ENCODE measurements at regions not wholly inside any gene's neighbourhood (a gene's known extent, or its start where the extent isn't known, plus 50 kb on each side); places are given as distances from the start of the nearest gene placed in this dataset.

- ATAC-seq: no peak
Measured at GRCh38 chr19:30923621-30924020, 425.6 kb downstream of the TSHZ3 start.

GRCh38 chr19:30923096-30923495 is 426.1 kb downstream of the TSHZ3 start:
- no peak overlapping the region for H3K27ac Mint-ChIP-seq
- H3K36me3 Mint-ChIP-seq: peaks cover 0 to 7% of the 10 kb centered on the region in 2 donors
- peaks cover 0 to 7% of the 10 kb centered on the region in 2 donors for H3K9me3 Mint-ChIP-seq

More at GRCh38 chr19:30923621-30924020, 425.6 kb downstream of the TSHZ3 start:
- Mint-ChIP-seq H3K27ac (no peak overlapping the region), H3K9me3 (peaks cover 0 to 7% of the 10 kb centered on the region in 2 donors), H3K36me3 (peaks cover 0 to 7% of the 10 kb centered on the region in 2 donors)
- no peak for DNase-seq (ENCODE audit: low spot score in 2 of 2)

GRCh38 chr19:30920222-30920621 is 429.0 kb downstream of the TSHZ3 start:
- H3K9me3 Mint-ChIP-seq: no peaks in the 10 kb centered on the region
- no peaks in the 10 kb centered on the region for H3K36me3 Mint-ChIP-seq
- no peak for ATAC-seq
- DNase-seq (ENCODE audit: low spot score in 2 of 2): no peak
- H3K27ac Mint-ChIP-seq: no peak overlapping the region

More at GRCh38 chr19:30923096-30923495, 426.1 kb downstream of the TSHZ3 start:
- no peak for DNase-seq (ENCODE audit: low spot score in 2 of 2)
- ATAC-seq: no peak

GRCh38 chr19:30919737-30920136 is 429.5 kb downstream of the TSHZ3 start:
- DNase-seq (ENCODE audit: low spot score in 2 of 2) (no peak), ATAC-seq (no peak)
- Mint-ChIP-seq H3K36me3 (no peaks in the 10 kb centered on the region), H3K27ac (peak overlapping the region in 1 of 2 donors; percentile 1), H3K9me3 (no peaks in the 10 kb centered on the region)

GRCh38 chr19:30916238-30916637 is 433.0 kb downstream of the TSHZ3 start:
- ATAC-seq: no peak
- H3K27ac Mint-ChIP-seq: no peak overlapping the region
- no peaks in the 10 kb centered on the region for H3K36me3 Mint-ChIP-seq
- no peak for DNase-seq (ENCODE audit: low spot score in 2 of 2)
- no peaks in the 10 kb centered on the region for H3K9me3 Mint-ChIP-seq

GRCh38 chr19:30911491-30911890 is 437.7 kb downstream of the TSHZ3 start:
- ATAC-seq (no peak), DNase-seq (ENCODE audit: low spot score in 2 of 2) (no peak)
- Mint-ChIP-seq H3K9me3 (no peaks in the 10 kb centered on the region), H3K27ac (no peak overlapping the region), H3K36me3 (no peaks in the 10 kb centered on the region)

GRCh38 chr19:30910485-30911240 is 438.6 kb downstream of the TSHZ3 start:
- no peak for ATAC-seq
- H3K36me3 Mint-ChIP-seq: no peaks in the 10 kb centered on the region
- H3K9me3 Mint-ChIP-seq: no peaks in the 10 kb centered on the region

GRCh38 chr19:30909216-30909615 is 440.0 kb downstream of the TSHZ3 start:
- ATAC-seq (no peak), DNase-seq (ENCODE audit: low spot score in 2 of 2) (no peak)
- Mint-ChIP-seq H3K9me3 (no peaks in the 10 kb centered on the region), H3K27ac (no peak overlapping the region), H3K36me3 (no peaks in the 10 kb centered on the region)

More at GRCh38 chr19:30910485-30911240, 438.6 kb downstream of the TSHZ3 start:
- H3K27ac Mint-ChIP-seq: no peak overlapping the region
- no peak for DNase-seq (ENCODE audit: low spot score in 2 of 2)

GRCh38 chr19:30908262-30908771 is 440.9 kb downstream of the TSHZ3 start:
- H3K36me3 Mint-ChIP-seq: no peaks in the 10 kb centered on the region
- no peak for DNase-seq (ENCODE audit: low spot score in 2 of 2)
- no peaks in the 10 kb centered on the region for H3K9me3 Mint-ChIP-seq
- ATAC-seq: no peak
- no peak overlapping the region for H3K27ac Mint-ChIP-seq

GRCh38 chr19:30906871-30907270 is 442.4 kb downstream of the TSHZ3 start:
- Mint-ChIP-seq H3K27ac (no peak overlapping the region), H3K9me3 (no peaks in the 10 kb centered on the region), H3K36me3 (no peaks in the 10 kb centered on the region)
- DNase-seq (ENCODE audit: low spot score in 2 of 2) (no peak), ATAC-seq (no peak)

- DNase-seq (ENCODE audit: low spot score in 2 of 2) (no peak), ATAC-seq (no peak)
- Mint-ChIP-seq H3K27ac (no peak overlapping the region), H3K9me3 (no peaks in the 10 kb centered on the region), H3K36me3 (no peaks in the 10 kb centered on the region)
Measured at GRCh38 chr19:30900051-30900450, 449.2 kb downstream of the TSHZ3 start.

- H3K36me3 Mint-ChIP-seq: no peaks in the 10 kb centered on the region
- DNase-seq (ENCODE audit: low spot score in 2 of 2) (no peak), ATAC-seq (no peak)
- no peaks in the 10 kb centered on the region for H3K9me3 Mint-ChIP-seq
- no peak overlapping the region for H3K27ac Mint-ChIP-seq
Measured at GRCh38 chr19:30898353-30899103, 450.7 kb downstream of the TSHZ3 start.

GRCh38 chr19:30897553-30897952 is 451.7 kb downstream of the TSHZ3 start:
- ATAC-seq: no peak
- H3K9me3 Mint-ChIP-seq: no peaks in the 10 kb centered on the region
- no peaks in the 10 kb centered on the region for H3K36me3 Mint-ChIP-seq
- H3K27ac Mint-ChIP-seq: no peak overlapping the region
- DNase-seq (ENCODE audit: low spot score in 2 of 2): no peak

- no peak for ATAC-seq
- Mint-ChIP-seq H3K9me3 (no peaks in the 10 kb centered on the region), H3K36me3 (no peaks in the 10 kb centered on the region), H3K27ac (no peak overlapping the region)
- DNase-seq (ENCODE audit: low spot score in 2 of 2): no peak
Measured at GRCh38 chr19:30897034-30897433, 452.2 kb downstream of the TSHZ3 start.

GRCh38 chr19:30896554-30896953 is 452.7 kb downstream of the TSHZ3 start:
- DNase-seq (ENCODE audit: low spot score in 2 of 2) (no peak), ATAC-seq (no peak)
- Mint-ChIP-seq H3K36me3 (no peaks in the 10 kb centered on the region), H3K27ac (no peak overlapping the region), H3K9me3 (no peaks in the 10 kb centered on the region)

GRCh38 chr19:30895946-30896345 is 453.3 kb downstream of the TSHZ3 start:
- H3K9me3 Mint-ChIP-seq: no peaks in the 10 kb centered on the region
- no peak overlapping the region for H3K27ac Mint-ChIP-seq
- no peaks in the 10 kb centered on the region for H3K36me3 Mint-ChIP-seq
- ATAC-seq (no peak), DNase-seq (ENCODE audit: low spot score in 2 of 2) (no peak)

GRCh38 chr19:30891051-30891450 is 458.2 kb downstream of the TSHZ3 start:
- no peak overlapping the region for H3K27ac Mint-ChIP-seq
- peaks cover 0 to 4% of the 10 kb centered on the region in 2 donors for H3K9me3 Mint-ChIP-seq
- DNase-seq (ENCODE audit: low spot score in 2 of 2): no peak
- no peaks in the 10 kb centered on the region for H3K36me3 Mint-ChIP-seq
- no peak for ATAC-seq
